ENCODE measurements at regions not wholly inside any gene's neighbourhood (a gene's known extent, or its start where the extent isn't known, plus 50 kb on each side); places are given as distances from the start of the nearest gene placed in this dataset.

GRCh38 chr4:42281324-42282020, 115.8 kb upstream of the SHISA3 start:
- TF ChIP-seq EZH2 (IDR thresholded peaks at IDR 0.05; ENCODE audit: insufficient read depth, poor library complexity, severe bottlenecking) (no peak), EZH2phosphoT487 (IDR thresholded peaks at IDR 0.05; ENCODE audit: insufficient read depth, low read depth) (no peak)

Measured in GM23248 (cell line).